Endothelial cell (in vitro differentiated cells): ENCODE measurements at regions not wholly inside any gene's neighbourhood (a gene's known extent, or its start where the extent isn't known, plus 50 kb on each side); places are given as distances from the start of the nearest gene placed in this dataset.
A peak's percentile ranks its signal among the peaks of the same experiment; 100 is the strongest.

ENCODE experiments used
- DNase-seq: peaks from one replicate; pipeline ENCODE4 v3.0.0; 2021; ENCODE audit warnings: low spot score
- H3K27ac Mint-ChIP-seq: one replicate; pipeline ENCODE4 v1.8.0; 2021; ENCODE audit warnings: mixed read lengths, inconsistent platforms; ENCODE audit not compliant: unreplicated experiment
- H3K27me3 Mint-ChIP-seq: one replicate; pipeline ENCODE4 v1.8.0; 2021; ENCODE audit warnings: mild to moderate bottlenecking, moderate library complexity, mixed read lengths, inconsistent platforms; ENCODE audit not compliant: unreplicated experiment
- H3K36me3 Mint-ChIP-seq: one replicate; pipeline ENCODE4 v1.8.0; 2021; ENCODE audit warnings: mild to moderate bottlenecking, low read depth, mixed read lengths, inconsistent platforms; ENCODE audit not compliant: unreplicated experiment
- H3K4me1 Mint-ChIP-seq: one replicate; pipeline ENCODE4 v1.8.0; 2021; ENCODE audit warnings: mild to moderate bottlenecking, mixed read lengths, inconsistent platforms; ENCODE audit not compliant: unreplicated experiment
- H3K4me3 Mint-ChIP-seq: one replicate; pipeline ENCODE4 v1.8.0; 2021; ENCODE audit warnings: mild to moderate bottlenecking, mixed read lengths, inconsistent platforms; ENCODE audit not compliant: unreplicated experiment
- H3K9me3 Mint-ChIP-seq: one replicate; pipeline ENCODE4 v1.8.0; 2021; ENCODE audit warnings: mixed read lengths, inconsistent platforms; ENCODE audit not compliant: unreplicated experiment
- TF ChIP-seq, protein P1 (sequence below): fragments of 200-600 bp; sonication (generic); IDR thresholded peaks from one replicate; pipeline ENCODE4 v1.5.0; 2021; ENCODE audit warnings: antibody characterized with exemption; ENCODE audit not compliant: unreplicated experiment

DNA sequence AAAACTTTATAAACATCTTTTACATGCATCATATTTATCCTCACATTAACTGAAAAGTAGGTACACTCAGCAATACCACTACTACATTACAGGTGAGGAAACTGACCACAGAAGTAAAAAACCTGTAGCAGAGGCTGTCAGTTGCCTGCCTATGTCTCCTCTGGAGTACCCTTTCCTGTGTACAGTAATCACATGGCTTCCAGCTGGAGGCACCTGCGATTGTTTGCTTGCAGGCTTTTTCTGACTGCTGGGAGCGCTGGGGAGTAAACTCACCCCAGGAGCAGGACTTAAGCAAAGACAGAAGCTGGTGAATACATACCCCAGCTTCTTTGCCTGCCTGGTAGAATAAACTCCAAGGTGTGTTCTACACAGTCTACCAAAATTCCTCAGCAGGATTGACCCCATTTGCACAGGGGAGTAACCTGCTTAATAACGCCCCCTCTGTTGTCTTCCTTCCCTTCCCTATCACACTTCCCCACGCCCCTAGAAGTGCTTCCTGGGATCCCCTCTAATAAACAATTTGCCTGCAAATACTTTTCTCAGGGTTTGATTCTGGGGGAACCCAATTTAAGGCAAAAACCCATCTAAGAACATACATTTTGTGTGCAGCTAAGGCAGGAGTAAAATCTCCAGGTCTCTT, 138.9 kb downstream of the PTH2R start:
- TF ChIP-seq, protein P1, sequence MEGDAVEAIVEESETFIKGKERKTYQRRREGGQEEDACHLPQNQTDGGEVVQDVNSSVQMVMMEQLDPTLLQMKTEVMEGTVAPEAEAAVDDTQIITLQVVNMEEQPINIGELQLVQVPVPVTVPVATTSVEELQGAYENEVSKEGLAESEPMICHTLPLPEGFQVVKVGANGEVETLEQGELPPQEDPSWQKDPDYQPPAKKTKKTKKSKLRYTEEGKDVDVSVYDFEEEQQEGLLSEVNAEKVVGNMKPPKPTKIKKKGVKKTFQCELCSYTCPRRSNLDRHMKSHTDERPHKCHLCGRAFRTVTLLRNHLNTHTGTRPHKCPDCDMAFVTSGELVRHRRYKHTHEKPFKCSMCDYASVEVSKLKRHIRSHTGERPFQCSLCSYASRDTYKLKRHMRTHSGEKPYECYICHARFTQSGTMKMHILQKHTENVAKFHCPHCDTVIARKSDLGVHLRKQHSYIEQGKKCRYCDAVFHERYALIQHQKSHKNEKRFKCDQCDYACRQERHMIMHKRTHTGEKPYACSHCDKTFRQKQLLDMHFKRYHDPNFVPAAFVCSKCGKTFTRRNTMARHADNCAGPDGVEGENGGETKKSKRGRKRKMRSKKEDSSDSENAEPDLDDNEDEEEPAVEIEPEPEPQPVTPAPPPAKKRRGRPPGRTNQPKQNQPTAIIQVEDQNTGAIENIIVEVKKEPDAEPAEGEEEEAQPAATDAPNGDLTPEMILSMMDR, result no peak
- peaks cover 2% of the 10 kb centered on the region for H3K4me1 Mint-ChIP-seq
- H3K27me3 Mint-ChIP-seq, result no peaks in the 10 kb centered on the region
- H3K4me3 Mint-ChIP-seq, result no peak overlapping the region
- H3K27ac Mint-ChIP-seq, result no peak overlapping the region
- no peaks in the 10 kb centered on the region for H3K36me3 Mint-ChIP-seq
- no peaks in the 10 kb centered on the region for H3K9me3 Mint-ChIP-seq
- DNase-seq, result peak; percentile 23

DNA sequence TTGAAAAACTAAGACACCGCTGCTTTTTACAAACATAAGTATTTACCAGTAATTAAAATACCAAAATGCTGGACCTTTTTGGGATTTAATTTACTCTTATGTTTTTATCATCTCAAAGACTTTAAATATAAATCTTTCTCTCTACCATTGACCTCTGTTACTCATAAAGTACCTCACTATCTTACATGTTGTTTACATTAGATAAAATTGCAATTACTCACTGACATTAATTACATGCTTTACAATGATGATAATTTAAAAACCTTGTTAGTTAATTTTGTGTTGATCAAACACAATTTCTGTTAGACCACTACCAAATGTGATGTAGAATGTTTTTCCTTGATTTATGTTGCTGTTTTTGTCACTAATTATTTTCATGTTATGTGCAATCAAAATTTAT, 139.5 kb downstream of the PTH2R start:
- H3K4me1 Mint-ChIP-seq, result peaks cover 2% of the 10 kb centered on the region
- no peak for DNase-seq
- no peaks in the 10 kb centered on the region for H3K36me3 Mint-ChIP-seq
- TF ChIP-seq, protein P1, result no peak
- H3K4me3 Mint-ChIP-seq, result no peak overlapping the region
- H3K27ac Mint-ChIP-seq, result no peak overlapping the region
- H3K27me3 Mint-ChIP-seq, result no peaks in the 10 kb centered on the region
- no peaks in the 10 kb centered on the region for H3K9me3 Mint-ChIP-seq

GRCh38 chr2:208546860-208547650, 140.5 kb downstream of the PTH2R start:
- DNase-seq, result no peak
- TF ChIP-seq, protein P1, result no peak
- Mint-ChIP-seq H3K27ac (no peak overlapping the region), H3K27me3 (no peaks in the 10 kb centered on the region), H3K9me3 (no peaks in the 10 kb centered on the region), H3K4me3 (no peak overlapping the region), H3K36me3 (no peaks in the 10 kb centered on the region), H3K4me1 (peaks cover 2% of the 10 kb centered on the region)

GRCh38 chr2:208548700-208549099, 142.1 kb downstream of the PTH2R start:
- Mint-ChIP-seq H3K4me1 (peaks cover 2% of the 10 kb centered on the region), H3K27ac (no peak overlapping the region), H3K27me3 (no peaks in the 10 kb centered on the region), H3K36me3 (no peaks in the 10 kb centered on the region), H3K9me3 (no peaks in the 10 kb centered on the region), H3K4me3 (no peak overlapping the region)
- no peak for DNase-seq
- TF ChIP-seq, protein P1, result no peak

DNA sequence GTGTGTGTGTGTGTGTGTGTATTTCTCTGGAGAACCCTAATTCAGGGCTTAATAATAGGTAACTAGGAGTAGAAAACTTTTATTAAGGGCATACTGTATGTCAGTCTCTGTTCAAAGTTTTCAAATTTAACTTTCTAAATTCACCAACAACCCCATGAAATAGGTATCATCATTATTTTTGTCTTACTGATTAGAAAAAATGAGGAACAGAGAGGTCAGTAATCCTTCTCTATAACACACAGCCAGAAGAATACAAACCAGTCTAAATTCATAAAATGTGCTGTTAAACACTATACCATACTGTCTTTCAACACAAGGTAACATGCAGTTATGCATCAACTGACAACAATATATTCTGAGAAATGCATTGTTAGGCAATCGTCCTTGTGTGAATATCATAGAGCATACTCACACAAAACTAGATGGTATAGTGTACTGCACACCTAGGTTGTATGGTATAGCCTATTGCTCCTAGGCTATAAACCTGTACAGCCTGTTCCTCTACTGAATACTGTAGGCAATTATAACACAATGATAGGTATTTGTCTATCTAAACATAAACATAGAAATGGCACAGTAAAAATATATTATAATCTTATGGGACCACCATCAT, 143.1 kb downstream of the PTH2R start:
- no peak overlapping the region for H3K27ac Mint-ChIP-seq
- H3K4me1 Mint-ChIP-seq, result peaks cover 2% of the 10 kb centered on the region
- no peak overlapping the region for H3K4me3 Mint-ChIP-seq
- no peaks in the 10 kb centered on the region for H3K27me3 Mint-ChIP-seq
- no peaks in the 10 kb centered on the region for H3K9me3 Mint-ChIP-seq
- no peaks in the 10 kb centered on the region for H3K36me3 Mint-ChIP-seq
- TF ChIP-seq, protein P1, result no peak
- no peak for DNase-seq
